Parathyroid adenoma (tissue), 2 donors: ENCODE measurements at regions not wholly inside any gene's neighbourhood (a gene's known extent, or its start where the extent isn't known, plus 50 kb on each side); places are given as distances from the start of the nearest gene placed in this dataset.

Experiments
- H2AFZ ChIP-seq: fragments of 300-600 bp; sonication (generic); one replicate; pipeline ENCODE4 v1.7.0; 2017; ENCODE audit warnings: antibody characterized with exemption, mild to moderate bottlenecking
- H3K27ac ChIP-seq: fragments of 300-600 bp; sonication (generic); one replicate; pipeline ENCODE4 v1.7.0; 2017
- H3K27me3 ChIP-seq: fragments of 300-600 bp; sonication (generic); one replicate; pipeline ENCODE4 v1.7.0; 2017; ENCODE audit warnings: low read length; ENCODE audit not compliant: control insufficient read depth, insufficient read depth
- H3K36me3 ChIP-seq: fragments of 300-600 bp; sonication (generic); one replicate; pipeline ENCODE4 v1.7.0; 2017; ENCODE audit warnings: low read length; ENCODE audit not compliant: control insufficient read depth, insufficient read depth
- H3K4me1 ChIP-seq: fragments of 300-600 bp; sonication (generic); one replicate; pipeline ENCODE4 v1.7.0; 2017; ENCODE audit warnings: control low read depth
- H3K4me2 ChIP-seq: fragments of 300-600 bp; sonication (generic); one replicate; pipeline ENCODE4 v1.7.0; 2017; ENCODE audit warnings: low read length
- H3K4me3 ChIP-seq: fragments of 300-600 bp; sonication (generic); one replicate; pipeline ENCODE4 v1.7.0; 2017; ENCODE audit warnings: low read depth, low read length
- H3K79me2 ChIP-seq: fragments of 300-600 bp; sonication (generic); one replicate; pipeline ENCODE4 v1.7.0; 2017; ENCODE audit warnings: control low read depth
- H3K9ac ChIP-seq: fragments of 300-600 bp; sonication (generic); one replicate; pipeline ENCODE4 v1.7.0; 2017; ENCODE audit warnings: mild to moderate bottlenecking
- H3K9me3 ChIP-seq: fragments of 300-600 bp; sonication (generic); one replicate; pipeline ENCODE4 v1.7.0; 2017; ENCODE audit warnings: low read length; ENCODE audit not compliant: control insufficient read depth
- TF ChIP-seq, protein P1 (sequence below): fragments of 300-600 bp; sonication (generic); IDR thresholded peaks from one replicate; pipeline ENCODE4 v1.7.0; 2017; ENCODE audit warnings: antibody characterized with exemption, mild to moderate bottlenecking
- donor health status: primary hyperparathyroidism.

DNA sequence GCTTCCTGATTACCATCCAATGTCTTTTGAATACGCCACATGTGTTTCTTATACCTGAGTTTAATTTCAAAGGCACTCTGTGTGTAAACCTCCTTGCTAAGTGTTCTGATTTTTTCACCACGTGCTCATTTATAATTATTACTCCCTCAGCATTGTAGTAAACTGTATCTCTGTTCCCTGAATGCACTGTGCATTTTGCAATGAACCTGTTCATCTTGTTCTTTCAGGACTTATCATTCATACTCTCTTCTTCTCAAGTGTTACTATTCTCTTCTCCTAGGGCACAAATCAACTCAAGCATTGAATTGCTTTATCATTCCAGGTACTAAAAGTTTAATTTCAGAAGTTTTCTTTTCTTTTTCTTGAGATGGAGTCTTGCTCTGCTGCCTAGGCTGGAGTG is 383.4 kb upstream of the TRIB2 start:
- H3K27me3 ChIP-seq = no peaks in the 10 kb centered on the region
- TF ChIP-seq, protein P1, sequence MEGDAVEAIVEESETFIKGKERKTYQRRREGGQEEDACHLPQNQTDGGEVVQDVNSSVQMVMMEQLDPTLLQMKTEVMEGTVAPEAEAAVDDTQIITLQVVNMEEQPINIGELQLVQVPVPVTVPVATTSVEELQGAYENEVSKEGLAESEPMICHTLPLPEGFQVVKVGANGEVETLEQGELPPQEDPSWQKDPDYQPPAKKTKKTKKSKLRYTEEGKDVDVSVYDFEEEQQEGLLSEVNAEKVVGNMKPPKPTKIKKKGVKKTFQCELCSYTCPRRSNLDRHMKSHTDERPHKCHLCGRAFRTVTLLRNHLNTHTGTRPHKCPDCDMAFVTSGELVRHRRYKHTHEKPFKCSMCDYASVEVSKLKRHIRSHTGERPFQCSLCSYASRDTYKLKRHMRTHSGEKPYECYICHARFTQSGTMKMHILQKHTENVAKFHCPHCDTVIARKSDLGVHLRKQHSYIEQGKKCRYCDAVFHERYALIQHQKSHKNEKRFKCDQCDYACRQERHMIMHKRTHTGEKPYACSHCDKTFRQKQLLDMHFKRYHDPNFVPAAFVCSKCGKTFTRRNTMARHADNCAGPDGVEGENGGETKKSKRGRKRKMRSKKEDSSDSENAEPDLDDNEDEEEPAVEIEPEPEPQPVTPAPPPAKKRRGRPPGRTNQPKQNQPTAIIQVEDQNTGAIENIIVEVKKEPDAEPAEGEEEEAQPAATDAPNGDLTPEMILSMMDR = no peak
- H3K4me3 ChIP-seq = no peak overlapping the region
- no peaks in the 10 kb centered on the region for H3K79me2 ChIP-seq
- no peaks in the 10 kb centered on the region for H3K9me3 ChIP-seq
- H3K4me2 ChIP-seq = no peak overlapping the region
- no peak overlapping the region for H3K27ac ChIP-seq
- no peak overlapping the region for H2AFZ ChIP-seq
- H3K9ac ChIP-seq = no peak overlapping the region
- H3K36me3 ChIP-seq = no peaks in the 10 kb centered on the region
- H3K4me1 ChIP-seq = no peaks in the 10 kb centered on the region

DNA sequence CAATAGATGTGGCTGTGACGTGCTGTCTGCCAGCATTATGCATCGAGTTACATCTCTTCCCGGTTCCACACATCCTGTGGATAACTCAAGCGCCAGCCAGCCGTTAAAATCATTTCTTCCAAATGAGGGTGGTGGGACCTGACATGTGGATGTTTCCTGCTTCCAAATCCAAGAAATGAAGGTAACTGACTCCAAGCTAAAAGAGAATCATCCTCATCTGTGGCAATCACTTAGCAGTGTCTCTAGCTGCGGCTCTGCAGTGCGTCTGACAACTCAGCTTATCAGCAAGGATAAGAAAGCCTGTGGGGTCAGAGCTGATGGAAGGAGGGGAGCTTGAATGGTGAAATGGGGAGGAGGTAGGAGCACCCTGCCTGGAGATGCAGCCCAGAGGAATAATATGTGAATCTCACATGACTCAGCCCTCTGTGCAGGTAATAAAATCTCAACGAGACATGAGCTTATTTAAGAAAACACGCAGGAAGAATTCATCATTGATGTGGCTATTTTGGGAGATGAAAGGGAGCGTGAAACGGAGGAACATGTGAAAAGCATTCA is 382.2 kb upstream of the TRIB2 start:
- Histone ChIP-seq H3K79me2 (no peaks in the 10 kb centered on the region), H3K4me2 (no peak overlapping the region), H3K27ac (no peak overlapping the region), H2AFZ (peak overlapping the region; percentile 55), H3K9ac (no peak overlapping the region), H3K27me3 (no peaks in the 10 kb centered on the region), H3K9me3 (no peaks in the 10 kb centered on the region), H3K4me3 (no peak overlapping the region), H3K4me1 (no peaks in the 10 kb centered on the region), H3K36me3 (no peaks in the 10 kb centered on the region)
- TF ChIP-seq, protein P1 = no peak

DNA sequence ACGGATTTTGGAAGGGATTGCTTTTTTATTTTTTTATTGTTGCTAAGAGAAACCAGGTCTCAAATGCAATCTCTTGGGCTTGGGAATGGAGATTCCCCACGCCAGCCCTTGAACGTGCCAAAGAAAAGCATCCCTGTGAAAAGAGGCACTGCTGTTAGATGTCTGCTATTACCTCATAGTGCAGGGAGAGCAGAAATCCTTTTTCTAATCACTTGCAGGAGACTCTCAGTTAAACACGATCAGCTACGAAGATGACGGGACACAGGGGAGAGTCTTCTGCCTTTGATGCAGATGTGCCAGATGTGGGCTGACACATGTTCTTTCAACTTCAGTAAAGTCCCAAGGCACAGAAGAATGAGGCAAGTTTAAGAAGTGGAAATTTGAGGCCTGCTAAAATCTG is 381.6 kb upstream of the TRIB2 start:
- Histone ChIP-seq H3K9ac (no peak overlapping the region), H2AFZ (no peak overlapping the region), H3K79me2 (no peaks in the 10 kb centered on the region), H3K4me1 (no peaks in the 10 kb centered on the region), H3K9me3 (no peaks in the 10 kb centered on the region), H3K27me3 (no peaks in the 10 kb centered on the region), H3K27ac (no peak overlapping the region), H3K4me3 (no peak overlapping the region), H3K4me2 (no peak overlapping the region), H3K36me3 (no peaks in the 10 kb centered on the region)
- TF ChIP-seq, protein P1 = no peak

DNA sequence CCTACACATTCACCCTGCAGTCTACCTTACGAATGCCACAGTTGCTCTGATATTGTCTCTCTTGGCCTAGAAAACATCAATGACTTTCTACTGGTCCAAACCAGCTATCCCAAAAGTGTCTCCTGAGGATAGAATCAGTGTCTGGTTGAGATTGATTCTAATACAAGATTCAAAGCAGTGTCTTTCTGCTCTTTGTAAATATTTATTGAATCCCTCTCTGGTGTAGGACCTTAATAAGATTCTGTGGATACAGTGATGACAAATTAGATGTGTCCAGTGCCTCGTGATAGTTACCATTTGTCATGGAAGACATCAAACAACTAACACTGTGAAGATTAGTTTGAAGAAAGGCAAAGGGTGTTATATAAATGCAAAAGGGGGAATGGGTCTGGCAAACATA is 380.7 kb upstream of the TRIB2 start:
- Histone ChIP-seq H3K79me2 (no peaks in the 10 kb centered on the region), H2AFZ (no peak overlapping the region), H3K9ac (no peak overlapping the region), H3K27ac (no peak overlapping the region), H3K4me1 (no peaks in the 10 kb centered on the region), H3K4me2 (no peak overlapping the region), H3K9me3 (no peaks in the 10 kb centered on the region), H3K36me3 (no peaks in the 10 kb centered on the region), H3K27me3 (no peaks in the 10 kb centered on the region), H3K4me3 (no peak overlapping the region)
- TF ChIP-seq, protein P1 = no peak

DNA sequence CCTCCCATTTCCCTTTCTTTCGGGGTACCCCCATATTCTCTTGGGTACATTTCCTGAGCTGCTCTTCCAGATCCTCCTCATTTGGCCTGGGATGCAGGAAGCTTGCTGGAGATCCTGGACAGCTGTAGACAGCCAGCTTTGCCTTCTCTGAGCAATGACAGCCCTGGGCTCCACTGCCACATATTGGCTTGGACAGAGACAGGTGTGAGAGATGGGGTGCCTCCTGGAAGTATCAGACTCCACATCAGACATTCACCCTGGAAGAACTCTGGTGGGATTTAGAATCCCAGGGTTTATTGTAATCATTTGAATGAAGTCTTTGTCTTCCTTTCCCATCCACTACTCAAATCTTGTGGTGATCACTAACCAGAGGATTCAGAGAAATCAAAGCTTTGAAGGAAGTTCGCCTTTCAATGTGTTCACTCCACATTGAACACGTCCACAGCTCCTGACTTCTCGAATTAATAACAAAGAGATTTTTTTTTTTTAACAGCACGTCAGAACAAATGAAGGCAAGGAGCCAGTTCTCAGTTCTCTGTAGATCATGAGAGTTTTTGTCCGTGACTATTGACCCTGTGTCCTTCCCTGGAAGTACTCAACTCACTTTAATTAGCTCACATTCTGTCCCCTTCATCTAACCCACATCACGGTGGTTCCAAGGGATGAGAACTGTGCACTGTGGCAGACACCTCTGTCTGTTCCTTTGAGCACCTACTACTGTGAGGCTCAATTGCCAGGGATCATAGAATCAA is 377.6 kb upstream of the TRIB2 start:
- Histone ChIP-seq H2AFZ (no peak overlapping the region), H3K4me2 (no peak overlapping the region), H3K79me2 (no peaks in the 10 kb centered on the region), H3K36me3 (no peaks in the 10 kb centered on the region), H3K9me3 (no peaks in the 10 kb centered on the region), H3K4me1 (no peaks in the 10 kb centered on the region), H3K9ac (no peak overlapping the region), H3K27ac (no peak overlapping the region), H3K27me3 (no peaks in the 10 kb centered on the region), H3K4me3 (no peak overlapping the region)
- TF ChIP-seq, protein P1 = no peak
